Esophagus squamous epithelium (tissue), 4 donors: ENCODE measurements at regions not wholly inside any gene's neighbourhood (a gene's known extent, or its start where the extent isn't known, plus 50 kb on each side); places are given as distances from the start of the nearest gene placed in this dataset.
"Not testable (repeated sequence)": the region's sequence is repeated elsewhere in the genome, so short reads cannot be mapped to it uniquely, and the experiment has no call there.

ENCODE experiments used
- CTCF ChIP-seq, 6 experiments: fragments of 450-650 bp in 4 of 6; fragments of 200-600 bp in 2 of 6; sonication (generic) in 2 of 6; IDR thresholded peaks; one replicate each; pipeline ENCODE4 v1.5.1; 2016 to 2019; ENCODE audit warnings: antibody characterized with exemption in 6 of 6, mild to moderate bottlenecking in 4 of 6, moderate library complexity in 4 of 6
- POLR2A ChIP-seq, 4 donors: fragments of 450-650 bp; IDR thresholded peaks; one replicate each; pipeline ENCODE4 v1.6.1; 2017; ENCODE audit warnings: antibody characterized with exemption in 4 of 4, mild to moderate bottlenecking in 4 of 4, moderate library complexity in 3 of 4

GRCh38 chr7:97234494-97234893 is 117.0 kb downstream of the SDHAF3 start:
- TF ChIP-seq CTCF, POLR2A (IDR thresholded peaks at IDR 0.05): not testable (repeated sequence)
